Neural progenitor cell (in vitro differentiated cells): ENCODE measurements at regions not wholly inside any gene's neighbourhood (a gene's known extent, or its start where the extent isn't known, plus 50 kb on each side); places are given as distances from the start of the nearest gene placed in this dataset.

Source experiments
- DNase-seq: peaks from one replicate; pipeline ENCODE4 v3.0.0-alpha.2; 2016; ENCODE audit warnings: low spot score
- H2AFZ ChIP-seq: fragments of 200-600 bp; sonication (generic); replicated peaks from 2 replicates; pipeline ENCODE4 v1.6.1; 2016; ENCODE audit warnings: antibody characterized with exemption
- H3F3A ChIP-seq: fragments of 200-600 bp; sonication (generic); 2 replicates; pipeline ENCODE4 v1.6.1; 2016; ENCODE audit warnings: antibody characterized with exemption, low read depth
- H3K27ac ChIP-seq: fragments of 200-600 bp; sonication (generic); 2 replicates; pipeline ENCODE4 v1.5.1; 2016; ENCODE audit warnings: mild to moderate bottlenecking
- H3K27me3 ChIP-seq: fragments of 200-600 bp; sonication (generic); 2 replicates; pipeline ENCODE4 v1.6.1; 2016; ENCODE audit warnings: mild to moderate bottlenecking, moderate library complexity
- H3K36me3 ChIP-seq: fragments of 200-600 bp; sonication (generic); 2 replicates; pipeline ENCODE4 v1.5.1; 2016
- H3K4me1 ChIP-seq: fragments of 200-600 bp; sonication (generic); 2 replicates; pipeline ENCODE4 v1.6.1; 2016; ENCODE audit warnings: mixed run types
- H3K4me2 ChIP-seq: fragments of 200-600 bp; sonication (generic); 2 replicates; pipeline ENCODE4 v1.6.1; 2016
- H3K4me3 ChIP-seq: fragments of 200-600 bp; sonication (generic); 2 replicates; pipeline ENCODE4 v1.5.1; 2016
- H3K79me2 ChIP-seq: fragments of 200-600 bp; sonication (generic); 2 replicates; pipeline ENCODE4 v1.6.1; 2016; ENCODE audit warnings: low read depth
- H3K9ac ChIP-seq: fragments of 200-600 bp; sonication (generic); 2 replicates; pipeline ENCODE4 v1.6.1; 2016
- H3K9me3 ChIP-seq: fragments of 200-600 bp; sonication (generic); 2 replicates; pipeline ENCODE4 v1.5.1; 2016; ENCODE audit warnings: low read depth
- H4K20me1 ChIP-seq: fragments of 200-600 bp; sonication (generic); 2 replicates; pipeline ENCODE4 v1.6.1; 2016; ENCODE audit warnings: low read depth
- H3K27ac Mint-ChIP-seq: 3 replicates; pipeline ENCODE4 v1.8.0; 2021; ENCODE audit warnings: mixed read lengths
- H3K27me3 Mint-ChIP-seq: 2 replicates; pipeline ENCODE4 v1.8.0; 2022; ENCODE audit warnings: low read depth, mild to moderate bottlenecking, inconsistent platforms, moderate library complexity, mixed read lengths; ENCODE audit not compliant: insufficient read depth
- H3K36me3 Mint-ChIP-seq: 3 replicates; pipeline ENCODE4 v1.8.0; 2021; ENCODE audit warnings: mixed read lengths
- H3K4me1 Mint-ChIP-seq: 3 replicates; pipeline ENCODE4 v1.8.0; 2021; ENCODE audit warnings: mixed read lengths
- H3K4me3 Mint-ChIP-seq: 3 replicates; pipeline ENCODE4 v1.8.0; 2021; ENCODE audit warnings: mild to moderate bottlenecking, moderate library complexity, mixed read lengths
- H3K9me3 Mint-ChIP-seq: 3 replicates; pipeline ENCODE4 v1.8.0; 2020; ENCODE audit warnings: mixed read lengths
- EZH2 ChIP-seq: fragments of 200-600 bp; sonication (generic); IDR thresholded peaks from 2 replicates; pipeline ENCODE4 v1.6.1; 2017; ENCODE audit warnings: antibody characterized with exemption, mild to moderate bottlenecking, moderate library complexity
- EZH2phosphoT487 ChIP-seq: fragments of 200-600 bp; sonication (generic); IDR thresholded peaks from 2 replicates; pipeline ENCODE4 v1.6.1; 2017; ENCODE audit warnings: antibody characterized with exemption
- TF ChIP-seq, protein P1 (sequence below): fragments of 200-600 bp; sonication (generic); IDR thresholded peaks from 2 replicates; pipeline ENCODE4 v1.5.1; 2017; ENCODE audit warnings: antibody characterized with exemption, mild to moderate bottlenecking

GRCh38 chr11:130588471-130588870 is 140.0 kb downstream of the ADAMTS15 start:
- H3K4me1 ChIP-seq: peaks cover 9% of the 10 kb centered on the region
- peaks cover 9% of the 10 kb centered on the region for H3F3A ChIP-seq
- Mint-ChIP-seq H3K4me1 (peaks cover 13% of the 10 kb centered on the region), H3K27me3 (peaks cover 3% of the 10 kb centered on the region), H3K27ac (no peak overlapping the region), H3K36me3 (no peaks in the 10 kb centered on the region), H3K9me3 (peaks cover 13% of the 10 kb centered on the region), H3K4me3 (no peak overlapping the region)
- no peaks in the 10 kb centered on the region for H4K20me1 ChIP-seq
- H3K27ac ChIP-seq: no peak overlapping the region
- no peak overlapping the region for H3K9ac ChIP-seq
- no peak overlapping the region for H2AFZ ChIP-seq
- no peaks in the 10 kb centered on the region for H3K9me3 ChIP-seq
- H3K36me3 ChIP-seq: no peaks in the 10 kb centered on the region
- TF ChIP-seq EZH2 (no peak), EZH2phosphoT487 (no peak)
- TF ChIP-seq, protein P1, sequence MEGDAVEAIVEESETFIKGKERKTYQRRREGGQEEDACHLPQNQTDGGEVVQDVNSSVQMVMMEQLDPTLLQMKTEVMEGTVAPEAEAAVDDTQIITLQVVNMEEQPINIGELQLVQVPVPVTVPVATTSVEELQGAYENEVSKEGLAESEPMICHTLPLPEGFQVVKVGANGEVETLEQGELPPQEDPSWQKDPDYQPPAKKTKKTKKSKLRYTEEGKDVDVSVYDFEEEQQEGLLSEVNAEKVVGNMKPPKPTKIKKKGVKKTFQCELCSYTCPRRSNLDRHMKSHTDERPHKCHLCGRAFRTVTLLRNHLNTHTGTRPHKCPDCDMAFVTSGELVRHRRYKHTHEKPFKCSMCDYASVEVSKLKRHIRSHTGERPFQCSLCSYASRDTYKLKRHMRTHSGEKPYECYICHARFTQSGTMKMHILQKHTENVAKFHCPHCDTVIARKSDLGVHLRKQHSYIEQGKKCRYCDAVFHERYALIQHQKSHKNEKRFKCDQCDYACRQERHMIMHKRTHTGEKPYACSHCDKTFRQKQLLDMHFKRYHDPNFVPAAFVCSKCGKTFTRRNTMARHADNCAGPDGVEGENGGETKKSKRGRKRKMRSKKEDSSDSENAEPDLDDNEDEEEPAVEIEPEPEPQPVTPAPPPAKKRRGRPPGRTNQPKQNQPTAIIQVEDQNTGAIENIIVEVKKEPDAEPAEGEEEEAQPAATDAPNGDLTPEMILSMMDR: no peak
- no peaks in the 10 kb centered on the region for H3K27me3 ChIP-seq
- no peak overlapping the region for H3K4me3 ChIP-seq
- H3K79me2 ChIP-seq: no peaks in the 10 kb centered on the region
- no peak for DNase-seq
- H3K4me2 ChIP-seq: no peak overlapping the region

DNA sequence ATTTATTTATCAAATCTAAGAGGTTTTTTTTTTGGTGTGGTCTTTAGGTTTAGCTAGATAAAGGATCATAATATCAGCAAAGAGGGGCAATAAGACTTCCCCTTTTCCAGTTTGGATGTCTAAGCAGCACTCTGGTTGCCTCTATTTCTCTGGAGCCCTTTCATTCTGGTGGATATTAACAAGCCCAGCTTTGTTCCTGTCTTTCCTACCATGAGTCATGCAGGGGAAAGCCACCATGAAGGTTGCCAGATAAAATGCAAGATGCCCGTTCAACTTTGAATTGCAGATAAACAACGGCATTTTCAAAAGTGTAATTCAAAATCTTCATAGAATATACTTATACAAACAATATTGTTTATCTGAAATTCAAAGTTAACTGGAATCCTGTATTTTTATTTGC is 143.6 kb downstream of the ADAMTS15 start:
- Histone ChIP-seq H4K20me1 (no peaks in the 10 kb centered on the region), H3K4me2 (no peak overlapping the region), H3K27ac (no peak overlapping the region), H3K36me3 (no peaks in the 10 kb centered on the region), H2AFZ (no peak overlapping the region), H3K4me1 (no peaks in the 10 kb centered on the region), H3F3A (no peaks in the 10 kb centered on the region), H3K4me3 (no peak overlapping the region), H3K9ac (no peak overlapping the region), H3K27me3 (no peaks in the 10 kb centered on the region), H3K9me3 (no peaks in the 10 kb centered on the region), H3K79me2 (no peaks in the 10 kb centered on the region)
- Mint-ChIP-seq H3K9me3 (no peaks in the 10 kb centered on the region), H3K27ac (no peak overlapping the region), H3K4me3 (no peak overlapping the region), H3K27me3 (peaks cover 3% of the 10 kb centered on the region), H3K36me3 (no peaks in the 10 kb centered on the region), H3K4me1 (no peaks in the 10 kb centered on the region)
- DNase-seq: no peak
- TF ChIP-seq, protein P1: no peak
- no peak for TF ChIP-seq EZH2
- TF ChIP-seq EZH2phosphoT487: no peak

DNA sequence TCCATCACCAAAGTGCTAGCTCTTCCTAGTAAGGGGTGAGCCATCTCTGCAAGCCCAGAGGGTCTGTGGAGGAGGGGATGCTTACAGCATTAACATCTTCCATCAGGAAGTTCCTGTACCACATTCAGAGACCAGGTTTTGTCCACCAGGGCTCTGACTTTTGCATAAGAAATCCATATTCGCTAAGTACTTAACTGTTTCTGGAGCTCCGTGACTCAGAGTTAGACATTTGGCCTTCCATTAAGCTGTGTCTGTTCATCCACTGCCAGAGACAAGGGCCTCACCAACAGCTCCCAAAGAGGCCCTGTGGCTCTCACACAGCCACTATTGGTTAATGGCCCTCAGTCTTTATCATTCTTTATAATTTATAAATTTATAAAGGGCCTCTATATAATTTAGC is 144.6 kb downstream of the ADAMTS15 start:
- no peak overlapping the region for H3K27ac ChIP-seq
- Mint-ChIP-seq H3K4me1 (no peaks in the 10 kb centered on the region), H3K27ac (no peak overlapping the region), H3K9me3 (no peaks in the 10 kb centered on the region), H3K4me3 (no peak overlapping the region), H3K27me3 (peaks cover 3% of the 10 kb centered on the region), H3K36me3 (no peaks in the 10 kb centered on the region)
- H3K27me3 ChIP-seq: no peaks in the 10 kb centered on the region
- no peaks in the 10 kb centered on the region for H3K36me3 ChIP-seq
- no peaks in the 10 kb centered on the region for H3K9me3 ChIP-seq
- TF ChIP-seq, protein P1: no peak
- TF ChIP-seq EZH2: no peak
- TF ChIP-seq EZH2phosphoT487: no peak
- H3K79me2 ChIP-seq: no peaks in the 10 kb centered on the region
- H3K4me2 ChIP-seq: no peak overlapping the region
- no peak overlapping the region for H2AFZ ChIP-seq
- H3F3A ChIP-seq: no peaks in the 10 kb centered on the region
- H4K20me1 ChIP-seq: no peaks in the 10 kb centered on the region
- no peak overlapping the region for H3K4me3 ChIP-seq
- H3K4me1 ChIP-seq: no peaks in the 10 kb centered on the region
- DNase-seq: no peak
- H3K9ac ChIP-seq: no peak overlapping the region

DNA sequence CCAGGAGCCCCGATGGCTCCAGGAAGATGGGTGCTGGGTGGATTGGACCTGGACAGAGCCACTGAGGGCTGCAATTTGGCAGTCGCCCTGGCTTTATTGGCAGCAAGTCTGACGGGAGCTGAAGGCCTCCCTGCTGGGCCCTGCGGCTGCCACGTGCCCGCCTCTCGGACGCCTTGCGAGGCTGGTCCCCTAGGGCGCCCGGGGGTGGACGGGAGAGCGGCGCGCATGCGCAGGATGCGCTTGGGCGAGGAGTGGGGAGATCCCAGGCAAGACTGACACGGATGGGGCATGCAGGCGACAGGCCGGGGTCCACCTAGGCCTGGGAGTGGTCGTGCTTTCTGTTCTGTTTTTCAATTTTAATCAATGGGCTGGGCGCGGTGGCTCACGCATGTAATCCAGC is 150.0 kb downstream of the ADAMTS15 start:
- H3K4me1 ChIP-seq: peaks cover 6% of the 10 kb centered on the region
- H3K27me3 Mint-ChIP-seq: no peaks in the 10 kb centered on the region
- peaks cover 6% of the 10 kb centered on the region for H3K9me3 Mint-ChIP-seq
- no peak for DNase-seq
- no peak overlapping the region for H3K27ac Mint-ChIP-seq
- no peaks in the 10 kb centered on the region for H3K79me2 ChIP-seq
- no peaks in the 10 kb centered on the region for H3K27me3 ChIP-seq
- no peak overlapping the region for H3K4me3 ChIP-seq
- H3K4me1 Mint-ChIP-seq: peaks cover 17% of the 10 kb centered on the region
- H3K36me3 ChIP-seq: no peaks in the 10 kb centered on the region
- no peak overlapping the region for H3K27ac ChIP-seq
- no peaks in the 10 kb centered on the region for H3K36me3 Mint-ChIP-seq
- no peaks in the 10 kb centered on the region for H4K20me1 ChIP-seq
- no peak overlapping the region for H2AFZ ChIP-seq
- TF ChIP-seq, protein P1: no peak
- TF ChIP-seq EZH2 (no peak), EZH2phosphoT487 (no peak)
- H3K4me2 ChIP-seq: no peak overlapping the region
- H3K4me3 Mint-ChIP-seq: no peak overlapping the region
- peaks cover 5% of the 10 kb centered on the region for H3F3A ChIP-seq
- H3K9me3 ChIP-seq: no peaks in the 10 kb centered on the region
- no peak overlapping the region for H3K9ac ChIP-seq
